ENCODE measurements at regions not wholly inside any gene's neighbourhood (a gene's known extent, or its start where the extent isn't known, plus 50 kb on each side); places are given as distances from the start of the nearest gene placed in this dataset.

DNA sequence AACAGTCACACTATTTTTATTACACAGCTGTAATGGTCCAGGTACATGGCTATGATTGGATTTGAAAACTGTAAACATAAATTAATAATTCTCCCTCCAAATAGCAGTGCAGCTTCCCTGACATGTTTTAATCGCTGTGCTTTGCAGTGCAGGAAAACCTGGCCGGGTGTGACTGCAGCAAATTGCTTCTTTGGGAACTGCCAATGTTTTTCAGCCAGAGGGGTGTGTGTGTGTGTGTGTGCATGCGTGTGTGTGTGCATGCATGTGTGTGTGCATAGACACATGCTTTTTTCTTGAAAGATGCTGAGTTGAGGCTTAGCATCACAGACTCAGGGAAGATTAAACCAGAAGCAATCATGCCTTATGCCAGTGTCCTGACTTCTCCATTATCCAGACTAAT is 231.2 kb downstream of the PRDM2 start:
- H3K4me3 Mint-ChIP-seq: no peak overlapping the region
- ChIA-PET CTCF (no interaction called here), POLR2A (no interaction called here)
- no peaks in the 10 kb centered on the region for H3K9me3 Mint-ChIP-seq
- H3K27ac ChIP-seq (ENCODE audit: low read depth, low read length): no peak overlapping the region
- no peak for ATAC-seq
- no peak overlapping the region for H3K27ac Mint-ChIP-seq
- H3K27me3 ChIP-seq (ENCODE audit: control insufficient read depth in 2 of 2, insufficient read depth in 2 of 2, low read length in 2 of 2): no peaks in the 10 kb centered on the region
- H3K27me3 Mint-ChIP-seq: peaks cover 0 to 34% (median 16%) of the 10 kb centered on the region in 5 donors
- H3K36me3 ChIP-seq (ENCODE audit: control insufficient read depth in 2 of 3, insufficient read depth in 3 of 3, low read length in 3 of 3): no peaks in the 10 kb centered on the region
- no peaks in the 10 kb centered on the region for H3K4me1 ChIP-seq (ENCODE audit: control insufficient read depth in 2 of 2, insufficient read depth in 2 of 2, low read length in 2 of 2)
- no peak for DNase-seq
- intact Hi-C loops (cut with micrococcal nuclease): no loop called here
- H3K4me1 Mint-ChIP-seq: no peaks in the 10 kb centered on the region
- H3K36me3 Mint-ChIP-seq: no peaks in the 10 kb centered on the region
- no peak overlapping the region for H3K4me3 ChIP-seq (ENCODE audit: low read length)
- no peaks in the 10 kb centered on the region for H3K9me3 ChIP-seq (ENCODE audit: control insufficient read depth in 2 of 3, low read length in 3 of 3)

DNA sequence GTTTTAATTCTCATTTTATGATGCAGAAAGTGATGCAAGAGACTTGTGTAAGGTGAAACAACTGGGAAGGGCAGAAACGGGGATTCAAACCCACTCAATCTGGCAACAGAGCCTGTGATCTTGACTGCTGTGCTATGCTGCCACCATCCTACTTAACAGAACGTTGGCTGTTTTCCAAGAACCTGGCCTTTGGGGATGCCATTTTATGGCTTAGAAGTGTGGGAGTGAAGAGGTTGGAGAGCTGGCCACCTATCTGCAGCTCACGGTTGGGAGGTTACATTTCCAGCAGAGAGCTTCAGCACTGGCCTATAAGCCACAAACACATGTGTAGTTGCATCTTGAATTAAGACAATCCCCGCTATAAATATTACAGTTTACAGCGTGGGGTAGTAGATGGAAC is 235.3 kb downstream of the PRDM2 start:
- intact Hi-C loops (cut with micrococcal nuclease): no loop called here
- DNase-seq (no peak), ATAC-seq (no peak)
- ChIA-PET CTCF (no interaction called here), POLR2A (no interaction called here)
- Histone ChIP-seq H3K36me3 (ENCODE audit: control insufficient read depth in 2 of 3, insufficient read depth in 3 of 3, low read length in 3 of 3) (no peaks in the 10 kb centered on the region), H3K27me3 (ENCODE audit: control insufficient read depth in 2 of 2, insufficient read depth in 2 of 2, low read length in 2 of 2) (no peaks in the 10 kb centered on the region), H3K4me1 (ENCODE audit: control insufficient read depth in 2 of 2, insufficient read depth in 2 of 2, low read length in 2 of 2) (no peaks in the 10 kb centered on the region), H3K4me3 (ENCODE audit: low read length) (no peak overlapping the region), H3K27ac (ENCODE audit: low read depth, low read length) (no peak overlapping the region), H3K9me3 (ENCODE audit: control insufficient read depth in 2 of 3, low read length in 3 of 3) (no peaks in the 10 kb centered on the region)
- peaks cover 0 to 30% (median 17%) of the 10 kb centered on the region in 5 donors for H3K27me3 Mint-ChIP-seq
- H3K27ac Mint-ChIP-seq: no peak overlapping the region
- no peaks in the 10 kb centered on the region for H3K36me3 Mint-ChIP-seq
- H3K4me1 Mint-ChIP-seq: no peaks in the 10 kb centered on the region
- H3K9me3 Mint-ChIP-seq: peaks cover 0 to 3% (median 0%) of the 10 kb centered on the region in 11 donors
- H3K4me3 Mint-ChIP-seq: no peak overlapping the region

DNA sequence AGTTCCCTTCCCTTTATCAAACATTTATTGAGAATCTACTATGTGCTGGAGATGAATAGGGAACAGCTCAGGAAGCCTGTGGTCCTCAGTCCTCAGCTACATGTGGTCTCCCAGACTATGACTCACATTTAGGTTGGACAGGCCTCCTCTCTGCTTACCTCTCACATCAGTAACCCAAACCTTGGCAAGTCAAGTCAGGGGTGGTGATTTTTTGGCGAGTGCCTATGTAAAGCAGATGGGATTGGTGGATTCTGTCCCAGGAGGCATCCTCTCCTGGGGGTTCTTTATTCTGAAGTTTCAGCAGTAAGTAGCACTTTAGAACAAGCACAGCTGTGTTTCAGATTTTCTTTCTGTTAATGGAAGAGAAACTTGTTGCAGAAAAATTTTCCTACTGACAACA is 241.3 kb downstream of the PRDM2 start:
- no peaks in the 10 kb centered on the region for H3K27me3 ChIP-seq (ENCODE audit: control insufficient read depth in 2 of 2, insufficient read depth in 2 of 2, low read length in 2 of 2)
- POLR2A ChIA-PET: no interaction called here
- peaks cover 0 to 6% (median 0%) of the 10 kb centered on the region in 3 experiments for H3K9me3 ChIP-seq (ENCODE audit: control insufficient read depth in 2 of 3, low read length in 3 of 3)
- no peak overlapping the region for H3K27ac ChIP-seq (ENCODE audit: low read depth, low read length)
- H3K36me3 Mint-ChIP-seq: peaks cover 0 to 4% (median 0%) of the 10 kb centered on the region in 5 donors
- H3K4me1 Mint-ChIP-seq: no peaks in the 10 kb centered on the region
- CTCF ChIA-PET: no interaction called here
- no peak overlapping the region for H3K4me3 ChIP-seq (ENCODE audit: low read length)
- no peaks in the 10 kb centered on the region for H3K36me3 ChIP-seq (ENCODE audit: control insufficient read depth in 2 of 3, insufficient read depth in 3 of 3, low read length in 3 of 3)
- peaks cover 0 to 45% (median 18%) of the 10 kb centered on the region in 5 donors for H3K27me3 Mint-ChIP-seq
- H3K27ac Mint-ChIP-seq: no peak overlapping the region
- DNase-seq (no peak), ATAC-seq (no peak)
- no peak overlapping the region for H3K4me3 Mint-ChIP-seq
- no peaks in the 10 kb centered on the region for H3K4me1 ChIP-seq (ENCODE audit: control insufficient read depth in 2 of 2, insufficient read depth in 2 of 2, low read length in 2 of 2)
- peaks cover 3 to 23% (median 8%) of the 10 kb centered on the region in 11 donors for H3K9me3 Mint-ChIP-seq
- intact Hi-C loops (cut with micrococcal nuclease): no loop called here

- H3K36me3 Mint-ChIP-seq: peaks cover 0 to 4% (median 0%) of the 10 kb centered on the region in 5 donors
Observed at GRCh38 chr1:13943055-13943454, 243.1 kb downstream of the PRDM2 start.

DNA sequence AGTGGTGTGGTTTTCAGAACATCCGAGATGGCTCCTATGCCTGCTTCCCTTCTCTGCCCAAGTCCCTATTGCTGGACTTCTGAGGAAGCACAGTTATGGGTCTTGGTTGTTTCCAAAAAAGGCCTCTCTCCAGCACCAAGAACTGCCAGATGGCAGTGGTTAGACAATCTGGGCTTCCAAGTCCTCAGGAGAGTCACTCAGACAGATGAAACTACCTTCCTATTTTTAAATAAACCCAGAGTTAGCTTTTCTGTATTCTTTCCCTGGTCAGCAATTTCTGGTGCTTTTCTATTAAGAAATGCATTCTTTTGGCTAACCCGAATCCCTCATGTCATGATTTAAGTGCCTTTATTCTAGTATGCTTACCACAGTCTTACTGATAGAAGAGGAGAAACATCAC is 245.9 kb downstream of the PRDM2 start:
- no peak overlapping the region for H3K27ac ChIP-seq (ENCODE audit: low read depth, low read length)
- no peaks in the 10 kb centered on the region for H3K4me1 ChIP-seq (ENCODE audit: control insufficient read depth in 2 of 2, insufficient read depth in 2 of 2, low read length in 2 of 2)
- H3K4me1 Mint-ChIP-seq: no peaks in the 10 kb centered on the region
- DNase-seq (no peak), ATAC-seq (no peak)
- peaks cover 0 to 6% (median 0%) of the 10 kb centered on the region in 3 experiments for H3K9me3 ChIP-seq (ENCODE audit: control insufficient read depth in 2 of 3, low read length in 3 of 3)
- no peaks in the 10 kb centered on the region for H3K27me3 ChIP-seq (ENCODE audit: control insufficient read depth in 2 of 2, insufficient read depth in 2 of 2, low read length in 2 of 2)
- H3K27ac Mint-ChIP-seq: no peak overlapping the region
- no peak overlapping the region for H3K4me3 ChIP-seq (ENCODE audit: low read length)
- H3K9me3 Mint-ChIP-seq: peaks cover 3 to 18% (median 8%) of the 10 kb centered on the region in 11 donors
- intact Hi-C loops (cut with micrococcal nuclease): no loop called here
- no peaks in the 10 kb centered on the region for H3K36me3 ChIP-seq (ENCODE audit: control insufficient read depth in 2 of 3, insufficient read depth in 3 of 3, low read length in 3 of 3)
- H3K4me3 Mint-ChIP-seq: no peak overlapping the region
- peaks cover 0 to 32% (median 24%) of the 10 kb centered on the region in 5 donors for H3K27me3 Mint-ChIP-seq
- CTCF ChIA-PET: no interaction called here
- H3K36me3 Mint-ChIP-seq: peaks cover 0 to 4% (median 0%) of the 10 kb centered on the region in 5 donors
- POLR2A ChIA-PET: no interaction called here

More at GRCh38 chr1:13943055-13943454, 243.1 kb downstream of the PRDM2 start:
- Histone ChIP-seq H3K36me3 (ENCODE audit: control insufficient read depth in 2 of 3, insufficient read depth in 3 of 3, low read length in 3 of 3) (no peaks in the 10 kb centered on the region), H3K4me3 (ENCODE audit: low read length) (no peak overlapping the region), H3K9me3 (ENCODE audit: control insufficient read depth in 2 of 3, low read length in 3 of 3) (peaks cover 0 to 6% (median 0%) of the 10 kb centered on the region in 3 experiments), H3K27me3 (ENCODE audit: control insufficient read depth in 2 of 2, insufficient read depth in 2 of 2, low read length in 2 of 2) (no peaks in the 10 kb centered on the region), H3K27ac (ENCODE audit: low read depth, low read length) (no peak overlapping the region), H3K4me1 (ENCODE audit: control insufficient read depth in 2 of 2, insufficient read depth in 2 of 2, low read length in 2 of 2) (no peaks in the 10 kb centered on the region)
- DNase-seq (no peak), ATAC-seq (no peak)
- Mint-ChIP-seq H3K4me3 (no peak overlapping the region), H3K4me1 (no peaks in the 10 kb centered on the region), H3K27me3 (peaks cover 0 to 37% (median 24%) of the 10 kb centered on the region in 5 donors), H3K27ac (no peak overlapping the region), H3K9me3 (peaks cover 3 to 23% (median 8%) of the 10 kb centered on the region in 11 donors)
- POLR2A ChIA-PET: no interaction called here
- CTCF ChIA-PET: no interaction called here
- intact Hi-C loops (cut with micrococcal nuclease): no loop called here

GRCh38 chr1:13947658-13948057 is 247.7 kb downstream of the PRDM2 start:
- no peaks in the 10 kb centered on the region for H3K36me3 ChIP-seq (ENCODE audit: control insufficient read depth in 2 of 3, insufficient read depth in 3 of 3, low read length in 3 of 3)
- H3K27ac ChIP-seq (ENCODE audit: low read depth, low read length): no peak overlapping the region
- CTCF ChIA-PET: no interaction called here
- intact Hi-C loops (cut with micrococcal nuclease): no loop called here
- H3K27ac Mint-ChIP-seq: no peak overlapping the region
- H3K4me1 ChIP-seq (ENCODE audit: control insufficient read depth in 2 of 2, insufficient read depth in 2 of 2, low read length in 2 of 2): no peaks in the 10 kb centered on the region
- POLR2A ChIA-PET: no interaction called here
- H3K9me3 Mint-ChIP-seq: peaks cover 0 to 5% (median 5%) of the 10 kb centered on the region in 11 donors
- H3K36me3 Mint-ChIP-seq: peaks cover 0 to under 1% (median 0%) of the 10 kb centered on the region in 5 donors
- no peak for DNase-seq
- H3K27me3 ChIP-seq (ENCODE audit: control insufficient read depth in 2 of 2, insufficient read depth in 2 of 2, low read length in 2 of 2): no peaks in the 10 kb centered on the region
- ATAC-seq: no peak
- no peak overlapping the region for H3K4me3 Mint-ChIP-seq
- H3K4me1 Mint-ChIP-seq: no peaks in the 10 kb centered on the region
- H3K9me3 ChIP-seq (ENCODE audit: control insufficient read depth in 2 of 3, low read length in 3 of 3): peaks cover 0 to 6% (median 0%) of the 10 kb centered on the region in 3 experiments
- no peak overlapping the region for H3K4me3 ChIP-seq (ENCODE audit: low read length)
- H3K27me3 Mint-ChIP-seq: peaks cover 0 to 29% (median 20%) of the 10 kb centered on the region in 5 donors

- Mint-ChIP-seq H3K4me1 (no peaks in the 10 kb centered on the region), H3K27ac (no peak overlapping the region), H3K27me3 (peaks cover 0 to 29% (median 21%) of the 10 kb centered on the region in 5 donors), H3K4me3 (no peak overlapping the region), H3K9me3 (no peaks in the 10 kb centered on the region), H3K36me3 (no peaks in the 10 kb centered on the region)
- intact Hi-C loops (cut with micrococcal nuclease): no loop called here
- Histone ChIP-seq H3K4me1 (ENCODE audit: control insufficient read depth in 2 of 2, insufficient read depth in 2 of 2, low read length in 2 of 2) (no peaks in the 10 kb centered on the region), H3K9me3 (ENCODE audit: control insufficient read depth in 2 of 3, low read length in 3 of 3) (no peaks in the 10 kb centered on the region), H3K4me3 (ENCODE audit: low read length) (no peak overlapping the region), H3K27ac (ENCODE audit: low read depth, low read length) (no peak overlapping the region), H3K27me3 (ENCODE audit: control insufficient read depth in 2 of 2, insufficient read depth in 2 of 2, low read length in 2 of 2) (no peaks in the 10 kb centered on the region), H3K36me3 (ENCODE audit: control insufficient read depth in 2 of 3, insufficient read depth in 3 of 3, low read length in 3 of 3) (no peaks in the 10 kb centered on the region)
- no peak for ATAC-seq
- DNase-seq: no peak
- ChIA-PET POLR2A (no interaction called here), CTCF (no interaction called here)
Observed at GRCh38 chr1:13948396-13948795, 248.4 kb downstream of the PRDM2 start.

Measured in naive thymus-derived CD4-positive, alpha-beta T cell (primary cell).